ENCODE measurements at regions not wholly inside any gene's neighbourhood (a gene's known extent, or its start where the extent isn't known, plus 50 kb on each side); places are given as distances from the start of the nearest gene placed in this dataset.

- TF ChIP-seq CTCF (IDR thresholded peaks at IDR 0.05), result no peak
- no peak for TF ChIP-seq POLR2A (IDR thresholded peaks at IDR 0.05)
These were observed 352.2 kb downstream of the FSCB start for GRCh38 chr14:44154874-44155273.

Data from lower leg skin (tissue), 3 donors.